C4-2B (cell line): ENCODE measurements at regions not wholly inside any gene's neighbourhood (a gene's known extent, or its start where the extent isn't known, plus 50 kb on each side); places are given as distances from the start of the nearest gene placed in this dataset.

Source experiments
- ZFX ChIP-seq: fragments of 450-650 bp; IDR thresholded peaks from 2 replicates; pipeline ENCODE4 v1.6.1; 2017
- TF ChIP-seq, protein P1 (sequence below): fragments of 450-650 bp; conservative IDR thresholded peaks from 2 replicates; pipeline ENCODE4 v1.5.1; 2017; ENCODE audit warnings: mild to moderate bottlenecking

DNA sequence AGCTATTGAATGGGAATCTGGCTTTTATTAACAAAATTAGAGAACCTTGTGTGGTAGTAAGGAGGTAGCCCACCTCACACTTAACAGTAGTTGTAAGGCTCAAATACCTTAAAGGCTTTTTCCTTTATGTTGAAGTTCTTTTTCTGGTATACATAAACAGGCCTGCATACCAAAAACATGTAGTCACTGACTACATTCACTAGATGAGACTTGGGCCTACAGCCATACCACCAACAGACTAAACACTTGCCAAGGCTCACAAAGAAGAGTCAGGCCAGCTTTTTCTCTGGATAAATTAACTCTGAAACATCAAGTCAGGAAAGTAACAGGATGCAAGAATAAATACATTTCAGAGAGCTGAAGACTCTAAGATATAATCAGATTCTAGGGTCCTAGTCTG is 78.6 kb upstream of the MPDZ start:
- TF ChIP-seq, protein P1, sequence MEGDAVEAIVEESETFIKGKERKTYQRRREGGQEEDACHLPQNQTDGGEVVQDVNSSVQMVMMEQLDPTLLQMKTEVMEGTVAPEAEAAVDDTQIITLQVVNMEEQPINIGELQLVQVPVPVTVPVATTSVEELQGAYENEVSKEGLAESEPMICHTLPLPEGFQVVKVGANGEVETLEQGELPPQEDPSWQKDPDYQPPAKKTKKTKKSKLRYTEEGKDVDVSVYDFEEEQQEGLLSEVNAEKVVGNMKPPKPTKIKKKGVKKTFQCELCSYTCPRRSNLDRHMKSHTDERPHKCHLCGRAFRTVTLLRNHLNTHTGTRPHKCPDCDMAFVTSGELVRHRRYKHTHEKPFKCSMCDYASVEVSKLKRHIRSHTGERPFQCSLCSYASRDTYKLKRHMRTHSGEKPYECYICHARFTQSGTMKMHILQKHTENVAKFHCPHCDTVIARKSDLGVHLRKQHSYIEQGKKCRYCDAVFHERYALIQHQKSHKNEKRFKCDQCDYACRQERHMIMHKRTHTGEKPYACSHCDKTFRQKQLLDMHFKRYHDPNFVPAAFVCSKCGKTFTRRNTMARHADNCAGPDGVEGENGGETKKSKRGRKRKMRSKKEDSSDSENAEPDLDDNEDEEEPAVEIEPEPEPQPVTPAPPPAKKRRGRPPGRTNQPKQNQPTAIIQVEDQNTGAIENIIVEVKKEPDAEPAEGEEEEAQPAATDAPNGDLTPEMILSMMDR = no peak
- no peak for TF ChIP-seq ZFX
